Psoas muscle (tissue), 7 donors: ENCODE measurements at regions not wholly inside any gene's neighbourhood (a gene's known extent, or its start where the extent isn't known, plus 50 kb on each side); places are given as distances from the start of the nearest gene placed in this dataset.

ENCODE experiments used
- ATAC-seq, 4 donors: fragments of 200-7000 bp; cut with Tn5 transposase; one replicate each; pipeline ENCODE4 v1.9.1; 2020; ENCODE audit warnings: moderate library complexity in 3 of 4, mild to moderate bottlenecking in 2 of 4
- DNase-seq, 2 donors: peaks; one replicate each; pipeline ENCODE4 v3.0.0-alpha.2; 2020
- H3K27ac ChIP-seq: fragments of 200-600 bp; one replicate; pipeline ENCODE4 v1.8.0; 2022
- H3K27me3 ChIP-seq, 3 donors: fragments of 200-600 bp in 1 of 3; one replicate each; pipeline versions ENCODE4 v1.6.1 to v1.8.0; 2013 to 2022; ENCODE audit warnings: low read length in 2 of 3, mild to moderate bottlenecking in 2 of 3, moderate library complexity in 1 of 3; ENCODE audit not compliant: insufficient read depth in 3 of 3
- H3K36me3 ChIP-seq, 2 donors: fragments of 200-600 bp in 1 of 2; one replicate each; pipeline versions ENCODE4 v1.6.1 to v1.8.0; 2013 to 2022; ENCODE audit warnings: low read depth in 1 of 2, mild to moderate bottlenecking in 1 of 2, moderate library complexity in 1 of 2; ENCODE audit not compliant: insufficient read depth in 1 of 2
- H3K4me1 ChIP-seq: fragments of 200-600 bp; one replicate; pipeline ENCODE4 v1.8.0; 2022
- H3K4me3 ChIP-seq: fragments of 200-600 bp; one replicate; pipeline ENCODE4 v1.8.0; 2022; ENCODE audit warnings: mild to moderate bottlenecking
- H3K9me3 ChIP-seq: fragments of 200-600 bp; one replicate; pipeline ENCODE4 v1.8.0; 2022
- WGBS, 3 donors: extraction: QIAGEN DNeasy Blood & Tissue Kit; methylation state at CpG; one replicate each; pipeline versions ENCODE4 v1.1.6 to v1.1.7; 2013; 5-methylcytosine and 5-hydroxymethylcytosine counted together
- intact Hi-C, 2 donors: fragments of 100-400 bp; cut with DNase I; formaldehyde crosslinking; loops; one replicate each; pipeline versions ENCODE4 v1.11.0 to v1.14.2; 2022
- TF ChIP-seq, protein P1 (sequence below): fragments of 200-600 bp; IDR thresholded peaks from one replicate; pipeline ENCODE4 v1.8.0; 2022; ENCODE audit warnings: antibody characterized with exemption
- donor health status: healthy with polysubstance abuse.
- donor health status: DM: no; HTN: no; CAD: no; lungs with moderate emphysema.
- donor health status: Bipolar disorder and iron deficiency.
- donor health status: healthy.
- donor health status: DM: yes; HTN: yes; CAD: no.
- donor health status: DM: no; HTN: no; CAD: no.
- donor health status: DM: yes; HTN: yes; CAD: no.

GRCh38 chr4:149176039-149176438 lies 639.6 kb downstream of the IQCM start:
- Histone ChIP-seq H3K4me1 (no peaks in the 10 kb centered on the region), H3K9me3 (no peaks in the 10 kb centered on the region), H3K27ac (no peak overlapping the region), H3K36me3 (no peaks in the 10 kb centered on the region), H3K4me3 (no peak overlapping the region), H3K27me3 (no peaks in the 10 kb centered on the region)
- ATAC-seq (no peak), DNase-seq (no peak)
- TF ChIP-seq, protein P1, sequence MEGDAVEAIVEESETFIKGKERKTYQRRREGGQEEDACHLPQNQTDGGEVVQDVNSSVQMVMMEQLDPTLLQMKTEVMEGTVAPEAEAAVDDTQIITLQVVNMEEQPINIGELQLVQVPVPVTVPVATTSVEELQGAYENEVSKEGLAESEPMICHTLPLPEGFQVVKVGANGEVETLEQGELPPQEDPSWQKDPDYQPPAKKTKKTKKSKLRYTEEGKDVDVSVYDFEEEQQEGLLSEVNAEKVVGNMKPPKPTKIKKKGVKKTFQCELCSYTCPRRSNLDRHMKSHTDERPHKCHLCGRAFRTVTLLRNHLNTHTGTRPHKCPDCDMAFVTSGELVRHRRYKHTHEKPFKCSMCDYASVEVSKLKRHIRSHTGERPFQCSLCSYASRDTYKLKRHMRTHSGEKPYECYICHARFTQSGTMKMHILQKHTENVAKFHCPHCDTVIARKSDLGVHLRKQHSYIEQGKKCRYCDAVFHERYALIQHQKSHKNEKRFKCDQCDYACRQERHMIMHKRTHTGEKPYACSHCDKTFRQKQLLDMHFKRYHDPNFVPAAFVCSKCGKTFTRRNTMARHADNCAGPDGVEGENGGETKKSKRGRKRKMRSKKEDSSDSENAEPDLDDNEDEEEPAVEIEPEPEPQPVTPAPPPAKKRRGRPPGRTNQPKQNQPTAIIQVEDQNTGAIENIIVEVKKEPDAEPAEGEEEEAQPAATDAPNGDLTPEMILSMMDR: no peak
- 48 to 60% (median 54%) methylated on average over 5 of the region's 5 CpGs for WGBS, 3 donors
- intact Hi-C loops: no loop called here

DNA sequence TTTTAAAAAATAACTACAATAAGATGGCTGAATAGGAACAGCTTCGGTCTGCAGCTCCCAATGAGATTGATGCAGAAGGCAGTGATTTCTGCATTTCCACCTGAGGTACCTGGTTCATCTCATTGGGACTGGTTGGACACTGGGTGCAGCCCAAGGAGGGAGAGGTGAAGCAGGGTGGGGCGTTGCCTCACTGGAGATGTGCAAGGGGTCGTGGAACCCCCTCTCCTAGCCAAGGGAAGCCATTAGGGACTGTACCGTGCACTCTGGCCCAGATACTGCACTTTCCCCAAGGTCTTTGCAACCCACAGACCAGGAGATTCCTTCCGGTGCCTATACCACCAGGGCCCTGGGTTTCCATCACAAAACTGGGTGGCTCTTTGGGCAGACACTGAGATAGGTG lies 640.1 kb downstream of the IQCM start:
- no peak overlapping the region for H3K4me3 ChIP-seq
- H3K27ac ChIP-seq: no peak overlapping the region
- no peak for ATAC-seq
- no peaks in the 10 kb centered on the region for H3K27me3 ChIP-seq
- intact Hi-C loops: no loop called here
- TF ChIP-seq, protein P1: no peak
- no peaks in the 10 kb centered on the region for H3K36me3 ChIP-seq
- no peaks in the 10 kb centered on the region for H3K4me1 ChIP-seq
- no peak for DNase-seq
- 80 to 93% (median 91%) methylated on average over 5 of the region's 5 CpGs for WGBS, 3 donors
- no peaks in the 10 kb centered on the region for H3K9me3 ChIP-seq

GRCh38 chr4:149173241-149174013 lies 642.2 kb downstream of the IQCM start:
- DNase-seq (no peak), ATAC-seq (no peak)
- Histone ChIP-seq H3K27ac (no peak overlapping the region), H3K27me3 (no peaks in the 10 kb centered on the region), H3K4me1 (no peaks in the 10 kb centered on the region), H3K4me3 (no peak overlapping the region), H3K36me3 (no peaks in the 10 kb centered on the region), H3K9me3 (no peaks in the 10 kb centered on the region)
- WGBS, 3 donors: 91 to 92% (median 92%) methylated on average over 6 of the region's 6 CpGs
- intact Hi-C loops: no loop called here
- TF ChIP-seq, protein P1: no peak

GRCh38 chr4:149168645-149169044 lies 647.0 kb downstream of the IQCM start:
- no peaks in the 10 kb centered on the region for H3K36me3 ChIP-seq
- DNase-seq (no peak), ATAC-seq (no peak)
- 87 to 95% (median 94%) methylated on average over 2 of the region's 2 CpGs for WGBS, 3 donors
- intact Hi-C loops: no loop called here
- no peak overlapping the region for H3K4me3 ChIP-seq
- no peaks in the 10 kb centered on the region for H3K4me1 ChIP-seq
- no peaks in the 10 kb centered on the region for H3K27me3 ChIP-seq
- TF ChIP-seq, protein P1: no peak
- no peaks in the 10 kb centered on the region for H3K9me3 ChIP-seq
- H3K27ac ChIP-seq: no peak overlapping the region

DNA sequence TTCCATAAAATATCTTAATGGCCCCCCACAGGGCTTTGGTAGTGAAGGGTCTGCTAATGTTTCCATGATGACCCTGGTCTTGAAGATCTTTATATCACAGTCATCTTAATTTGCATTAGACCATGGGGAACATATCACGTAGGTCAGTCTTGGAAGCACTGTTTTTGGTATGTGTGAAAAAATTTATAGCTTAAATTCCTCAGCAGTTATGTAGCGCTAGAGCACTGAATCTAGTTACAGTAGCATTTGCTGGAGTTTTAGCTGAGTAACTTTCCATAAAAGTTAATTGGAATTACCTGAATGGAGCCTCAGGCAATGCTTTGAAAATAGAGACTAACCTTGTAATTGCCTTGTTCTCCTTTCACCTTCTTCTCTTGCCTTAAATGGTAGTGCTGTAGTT lies 648.8 kb downstream of the IQCM start:
- ATAC-seq: no peak
- no peak overlapping the region for H3K27ac ChIP-seq

More for the DNA sequence above, 648.8 kb downstream of the IQCM start:
- no peaks in the 10 kb centered on the region for H3K27me3 ChIP-seq
- no peak overlapping the region for H3K4me3 ChIP-seq
- no peak for DNase-seq
- TF ChIP-seq, protein P1: no peak
- intact Hi-C loops: no loop called here
- H3K4me1 ChIP-seq: no peaks in the 10 kb centered on the region
- H3K36me3 ChIP-seq: no peaks in the 10 kb centered on the region
- H3K9me3 ChIP-seq: no peaks in the 10 kb centered on the region
- 88 to 95% (median 90%) methylated on average over 2 of the region's 2 CpGs for WGBS, 3 donors
